ENCODE measurements at regions not wholly inside any gene's neighbourhood (a gene's known extent, or its start where the extent isn't known, plus 50 kb on each side); places are given as distances from the start of the nearest gene placed in this dataset.

DNA sequence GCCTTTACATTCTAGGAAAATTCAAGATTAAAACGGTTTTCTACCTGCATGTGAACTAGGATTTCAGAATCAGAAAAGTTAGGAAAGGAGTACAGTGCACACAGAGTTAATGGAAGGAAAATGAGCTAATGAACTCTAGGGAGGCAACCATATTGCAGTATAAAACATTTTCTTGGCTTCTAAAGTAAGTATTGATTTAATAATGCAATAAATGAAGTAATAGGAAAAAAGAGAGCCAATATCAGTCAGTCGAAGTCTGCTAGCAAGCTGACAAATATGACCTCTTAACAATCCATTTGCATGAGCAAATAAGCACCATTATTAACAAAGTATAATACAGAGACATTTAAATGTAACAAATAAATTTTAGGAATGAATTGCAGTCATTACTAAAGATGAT, 80.2 kb upstream of the COL3A1 start:
- no peak for FAIRE-seq
- TF ChIP-seq, protein P1, sequence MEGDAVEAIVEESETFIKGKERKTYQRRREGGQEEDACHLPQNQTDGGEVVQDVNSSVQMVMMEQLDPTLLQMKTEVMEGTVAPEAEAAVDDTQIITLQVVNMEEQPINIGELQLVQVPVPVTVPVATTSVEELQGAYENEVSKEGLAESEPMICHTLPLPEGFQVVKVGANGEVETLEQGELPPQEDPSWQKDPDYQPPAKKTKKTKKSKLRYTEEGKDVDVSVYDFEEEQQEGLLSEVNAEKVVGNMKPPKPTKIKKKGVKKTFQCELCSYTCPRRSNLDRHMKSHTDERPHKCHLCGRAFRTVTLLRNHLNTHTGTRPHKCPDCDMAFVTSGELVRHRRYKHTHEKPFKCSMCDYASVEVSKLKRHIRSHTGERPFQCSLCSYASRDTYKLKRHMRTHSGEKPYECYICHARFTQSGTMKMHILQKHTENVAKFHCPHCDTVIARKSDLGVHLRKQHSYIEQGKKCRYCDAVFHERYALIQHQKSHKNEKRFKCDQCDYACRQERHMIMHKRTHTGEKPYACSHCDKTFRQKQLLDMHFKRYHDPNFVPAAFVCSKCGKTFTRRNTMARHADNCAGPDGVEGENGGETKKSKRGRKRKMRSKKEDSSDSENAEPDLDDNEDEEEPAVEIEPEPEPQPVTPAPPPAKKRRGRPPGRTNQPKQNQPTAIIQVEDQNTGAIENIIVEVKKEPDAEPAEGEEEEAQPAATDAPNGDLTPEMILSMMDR (IDR thresholded peaks at IDR 0.05; ENCODE audit: insufficient read depth, missing control alignments) = no peak

DNA sequence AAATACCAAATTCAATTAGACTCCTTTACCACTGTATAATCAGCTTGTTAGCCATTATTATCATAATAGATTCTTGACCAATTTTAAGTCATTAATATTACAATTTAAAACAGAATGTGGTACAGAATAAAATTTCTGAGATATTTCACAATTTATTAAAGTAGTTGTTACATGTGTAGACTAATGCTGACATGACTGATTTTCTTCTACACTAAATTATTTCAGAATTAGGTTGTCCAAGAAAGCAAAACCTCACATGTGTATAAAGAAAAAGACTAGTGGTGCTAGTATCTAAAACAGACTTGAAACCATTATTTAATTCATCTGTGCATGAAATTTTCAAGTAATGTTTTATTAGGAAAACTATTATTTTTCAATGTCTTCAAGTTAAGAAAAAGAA, 79.2 kb upstream of the COL3A1 start:
- FAIRE-seq (no peak), DNase-seq (ENCODE audit: insufficient read length, low spot score) (no peak)
- TF ChIP-seq, protein P1 (IDR thresholded peaks at IDR 0.05; ENCODE audit: insufficient read depth, missing control alignments) = no peak

More for the DNA sequence above, 80.2 kb upstream of the COL3A1 start:
- no peak for DNase-seq (ENCODE audit: insufficient read length, low spot score)

DNA sequence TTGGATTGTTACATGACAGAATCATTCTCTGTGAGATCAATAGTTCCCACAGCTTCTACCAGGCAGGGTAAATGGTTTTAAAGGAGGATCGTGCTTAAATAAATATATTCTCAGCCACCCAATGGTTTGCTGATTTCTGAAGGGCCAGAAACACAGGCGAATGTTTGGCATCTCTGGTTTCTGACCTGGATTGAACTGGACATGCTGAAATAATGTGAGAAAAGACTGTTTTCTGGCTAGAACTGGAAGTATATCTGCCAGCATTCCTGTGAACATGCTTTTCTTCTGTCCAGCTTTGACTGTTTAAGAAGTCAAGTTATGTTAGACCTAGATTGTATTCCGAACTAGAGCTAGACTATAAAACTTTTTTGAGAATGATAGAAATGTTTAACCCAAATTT, 77.1 kb upstream of the COL3A1 start:
- FAIRE-seq (no peak), DNase-seq (ENCODE audit: insufficient read length, low spot score) (no peak)
- TF ChIP-seq, protein P1 (IDR thresholded peaks at IDR 0.05; ENCODE audit: insufficient read depth, missing control alignments) = no peak

DNA sequence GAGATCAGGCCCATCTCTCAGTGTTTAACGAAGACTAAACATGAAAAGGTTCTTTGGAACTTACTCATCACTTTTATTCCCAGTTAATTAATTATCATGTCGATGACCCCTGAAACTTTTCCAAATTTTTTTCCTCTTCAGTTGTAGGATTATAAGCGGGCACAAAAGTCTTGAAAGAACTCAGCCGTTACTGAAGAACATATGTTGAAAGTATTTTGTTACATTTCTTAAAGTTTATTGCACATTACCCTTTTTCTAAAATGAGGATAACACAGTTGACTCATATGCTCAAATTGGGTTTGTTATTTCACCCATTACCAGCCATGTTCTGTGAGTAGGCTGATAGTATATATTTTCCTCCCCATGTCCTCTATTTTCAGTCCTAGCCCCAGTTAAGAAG, 75.9 kb upstream of the COL3A1 start:
- DNase-seq (ENCODE audit: insufficient read length, low spot score) (no peak), FAIRE-seq (no peak)
- TF ChIP-seq, protein P1 (IDR thresholded peaks at IDR 0.05; ENCODE audit: insufficient read depth, missing control alignments) = no peak

DNA sequence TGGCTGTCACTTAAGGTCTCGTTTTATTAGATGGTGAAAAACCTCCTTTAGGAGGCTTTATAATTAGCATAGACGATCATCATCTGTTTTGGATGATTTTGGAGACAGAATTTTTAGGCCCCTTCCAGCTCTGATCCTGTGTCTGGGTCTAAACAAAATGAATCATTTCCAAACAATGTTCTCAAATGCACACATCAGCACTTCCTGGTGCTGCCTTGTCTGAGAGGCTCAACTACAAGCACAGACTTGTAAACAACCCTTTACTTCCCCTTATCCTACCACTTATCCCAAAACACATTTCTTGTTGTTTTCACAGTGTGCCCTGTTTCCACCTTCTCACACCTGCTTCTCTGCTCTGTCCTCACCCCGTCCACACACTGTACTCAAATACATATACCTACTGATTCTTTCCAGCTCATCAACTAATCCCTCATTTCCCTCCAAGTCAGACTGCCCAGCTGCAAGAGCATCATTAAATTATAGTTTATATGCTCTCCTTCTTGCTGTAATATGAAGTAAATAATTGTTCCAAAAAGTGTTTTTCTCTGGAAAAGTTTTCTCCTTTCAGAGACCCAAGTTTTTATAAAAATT, 71.2 kb upstream of the COL3A1 start:
- FAIRE-seq = no peak
- TF ChIP-seq, protein P1 (IDR thresholded peaks at IDR 0.05; ENCODE audit: insufficient read depth, missing control alignments) = no peak
- no peak for DNase-seq (ENCODE audit: insufficient read length, low spot score)

DNA sequence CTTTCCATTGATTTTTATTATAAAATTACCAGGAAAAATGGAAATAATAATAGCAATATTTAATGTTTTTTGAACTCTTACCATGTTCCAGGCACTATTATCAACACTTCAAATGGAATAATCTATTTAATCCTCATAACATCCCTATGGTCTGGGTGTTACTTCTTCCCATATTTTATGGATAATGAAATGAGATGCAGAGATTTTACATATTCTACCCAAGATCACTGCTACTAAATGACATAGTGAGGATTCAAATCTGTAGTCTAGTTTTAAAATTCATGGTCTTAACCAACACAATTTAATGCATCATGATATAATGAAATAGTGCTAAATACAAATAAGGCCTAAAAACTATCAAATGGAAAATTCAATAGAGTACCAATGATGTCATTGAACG, 70.4 kb upstream of the COL3A1 start:
- no peak for DNase-seq (ENCODE audit: insufficient read length, low spot score)
- TF ChIP-seq, protein P1 (IDR thresholded peaks at IDR 0.05; ENCODE audit: insufficient read depth, missing control alignments) = no peak
- FAIRE-seq = no peak

DNA sequence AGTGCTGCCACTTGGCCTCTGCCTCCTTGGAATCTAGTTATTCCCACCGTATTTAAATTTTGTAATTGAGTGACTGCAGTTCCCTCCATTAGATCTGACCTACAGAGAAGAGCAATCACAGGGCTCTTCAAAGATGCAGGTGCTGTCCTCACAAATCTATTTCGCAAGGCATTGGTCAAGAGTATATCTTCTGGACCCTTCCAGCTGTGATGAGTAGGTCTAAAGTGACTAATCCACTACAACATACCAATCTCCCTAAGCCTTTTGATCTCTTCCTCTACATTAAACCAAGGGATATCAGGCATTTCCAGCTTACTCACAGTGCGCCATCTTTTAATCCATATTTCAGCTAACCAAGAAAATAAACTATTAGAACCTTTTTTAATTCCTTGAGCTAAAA, 65.1 kb upstream of the COL3A1 start:
- no peak for FAIRE-seq
- TF ChIP-seq, protein P1 (IDR thresholded peaks at IDR 0.05; ENCODE audit: insufficient read depth, missing control alignments) = no peak
- DNase-seq (ENCODE audit: insufficient read length, low spot score) = no peak

Data from D721Med (cell line).